NCI-H460 (cell line): ENCODE measurements at regions not wholly inside any gene's neighbourhood (a gene's known extent, or its start where the extent isn't known, plus 50 kb on each side); places are given as distances from the start of the nearest gene placed in this dataset.

Experiments used
- DNase-seq: peaks from one replicate; pipeline ENCODE4 v3.0.0-alpha.2; 2016; ENCODE audit warnings: low read depth; ENCODE audit errors: extremely low read depth

GRCh38 chr20:22732751-22733150 lies 148.4 kb upstream of the FOXA2 start:
- DNase-seq = no peak

- DNase-seq = peak; percentile 40
Observed at GRCh38 chr20:22734946-22735647, 150.7 kb upstream of the FOXA2 start.

GRCh38 chr20:22740829-22741228 lies 156.5 kb upstream of the FOXA2 start:
- DNase-seq = no peak

GRCh38 chr20:22744341-22745193 lies 160.2 kb upstream of the FOXA2 start:
- DNase-seq = no peak

DNA sequence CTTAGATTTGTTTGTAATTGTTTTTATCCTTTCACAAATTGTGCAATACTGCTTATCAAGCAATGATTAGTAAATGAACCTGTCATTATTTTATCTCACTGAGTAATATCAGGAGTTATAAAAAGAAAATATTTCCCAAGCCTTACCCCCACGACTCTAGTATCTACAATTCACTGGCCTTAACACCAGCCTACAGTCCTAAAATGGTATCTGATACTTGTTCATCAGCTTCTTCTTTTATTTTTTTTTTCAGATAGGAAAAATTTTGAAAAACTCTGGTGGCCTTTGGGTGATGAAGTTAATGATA lies 160.8 kb upstream of the FOXA2 start:
- DNase-seq = no peak

GRCh38 chr20:22746957-22747356 lies 162.6 kb upstream of the FOXA2 start:
- no peak for DNase-seq

DNA sequence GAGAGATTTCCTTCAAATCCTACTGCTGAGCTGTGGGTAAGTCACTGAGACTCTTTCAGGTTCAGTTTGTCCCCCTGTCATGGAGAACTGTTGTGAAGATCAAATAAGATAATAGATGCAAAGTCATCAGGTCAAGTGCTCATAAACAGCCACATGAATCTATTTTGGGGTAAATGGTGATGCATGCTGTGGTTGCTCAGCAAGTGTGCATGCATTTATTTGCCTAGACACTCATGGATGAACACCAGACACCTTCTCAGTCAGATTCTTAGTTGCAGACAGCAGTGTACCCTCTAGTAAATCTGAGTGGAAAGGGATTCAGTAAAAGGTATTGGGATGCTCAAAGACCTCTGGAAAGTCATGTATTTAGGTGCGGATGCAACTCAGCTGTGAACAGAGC lies 168.0 kb upstream of the FOXA2 start:
- DNase-seq = no peak

GRCh38 chr20:22757424-22758183 lies 173.2 kb upstream of the FOXA2 start:
- no peak for DNase-seq

GRCh38 chr20:22758815-22759214 lies 174.4 kb upstream of the FOXA2 start:
- DNase-seq = no peak

- DNase-seq = no peak
Observed at GRCh38 chr20:22762576-22763256, 178.3 kb upstream of the FOXA2 start.

DNA sequence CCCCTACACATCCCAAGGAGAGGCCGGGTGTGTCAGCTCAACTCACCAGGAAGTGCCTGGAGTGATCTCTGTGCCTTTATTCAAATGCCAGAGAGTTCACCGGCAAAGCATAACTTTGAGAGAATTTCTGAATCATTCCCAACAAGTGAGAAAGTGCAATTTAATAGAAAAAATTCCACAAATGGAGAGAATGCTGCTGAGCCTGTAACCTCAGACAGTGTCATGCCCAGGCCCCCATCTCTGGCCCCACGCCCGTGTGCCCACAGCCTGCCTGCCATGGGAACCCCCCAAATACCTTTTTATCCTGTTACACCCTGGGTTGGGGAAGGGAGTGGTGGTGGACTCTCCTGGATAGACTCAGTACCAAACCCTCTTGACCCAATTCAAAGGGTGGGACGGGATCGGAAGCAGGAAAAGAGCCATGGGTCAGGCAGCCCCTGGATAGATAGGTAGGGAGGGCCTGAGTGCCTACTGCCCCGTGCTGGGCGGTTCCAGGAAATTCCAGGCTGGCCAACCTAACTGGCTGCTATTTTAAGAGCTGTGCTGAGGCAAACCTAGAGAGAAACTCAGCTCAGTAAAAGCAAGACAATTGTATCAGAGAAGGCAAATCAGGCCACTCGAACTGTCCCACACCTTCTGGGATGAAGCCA lies 179.0 kb upstream of the FOXA2 start:
- DNase-seq = no peak

- no peak for DNase-seq
Observed at GRCh38 chr20:22768266-22769178, 184.2 kb upstream of the FOXA2 start.

GRCh38 chr20:22770241-22770800 lies 185.9 kb upstream of the FOXA2 start:
- no peak for DNase-seq

DNA sequence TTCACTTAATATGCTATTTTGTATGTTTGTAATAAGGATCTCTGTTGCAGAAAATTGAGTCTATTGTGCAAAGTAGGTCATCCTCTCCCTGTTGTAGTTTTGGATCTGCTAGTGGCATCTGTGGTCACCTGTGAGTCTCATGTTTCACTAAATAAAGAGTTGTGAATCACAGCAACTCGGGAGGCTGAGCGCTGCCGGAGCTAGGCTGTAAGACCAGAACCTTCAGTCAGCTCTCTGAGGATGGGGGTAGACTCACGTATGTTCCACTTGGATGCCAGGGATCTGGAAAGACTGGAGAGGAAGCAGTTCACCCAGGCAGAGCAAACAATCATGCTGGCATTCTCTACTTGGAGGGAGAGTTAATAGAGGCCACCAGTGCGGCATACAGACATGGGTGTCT lies 187.3 kb upstream of the FOXA2 start:
- DNase-seq = no peak

DNA sequence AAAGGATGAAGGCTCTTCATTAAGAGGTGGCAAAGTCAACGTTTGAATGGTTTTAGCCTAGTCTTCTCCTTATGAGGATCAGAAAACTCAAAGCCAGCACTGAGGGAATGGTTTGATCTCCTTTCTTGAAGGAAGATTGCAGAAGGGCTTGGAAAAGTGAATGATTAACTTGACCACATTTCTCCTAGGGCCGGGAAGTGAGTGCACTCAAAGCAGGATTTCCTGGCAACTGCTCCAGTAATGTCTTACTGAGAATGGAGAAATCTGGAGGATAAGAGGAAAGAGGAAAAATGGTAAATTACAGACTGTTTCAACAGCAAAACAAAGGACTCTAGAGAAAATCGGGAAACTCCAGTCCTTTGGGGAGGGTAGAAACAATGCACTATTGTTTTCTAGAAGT lies 189.0 kb upstream of the FOXA2 start:
- DNase-seq = no peak

DNA sequence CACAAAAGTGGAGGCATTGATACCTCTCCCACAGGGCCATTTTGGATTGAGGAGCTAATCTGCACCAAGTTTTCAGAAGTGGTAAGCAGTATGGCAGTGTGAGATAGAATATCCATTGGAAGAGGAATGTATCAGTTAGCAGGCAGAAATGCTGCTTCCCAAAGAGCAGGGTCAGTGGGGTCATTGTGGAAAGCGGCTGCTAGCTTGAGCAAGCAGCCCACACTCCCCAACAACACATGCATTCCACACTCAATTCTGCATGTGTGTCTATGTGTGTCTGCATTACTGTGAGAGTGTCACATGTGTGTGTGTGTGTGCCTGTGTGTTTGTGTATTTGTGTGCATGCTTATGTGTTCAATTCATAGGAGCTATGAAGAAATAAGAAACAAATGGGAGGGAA lies 190.9 kb upstream of the FOXA2 start:
- no peak for DNase-seq

DNA sequence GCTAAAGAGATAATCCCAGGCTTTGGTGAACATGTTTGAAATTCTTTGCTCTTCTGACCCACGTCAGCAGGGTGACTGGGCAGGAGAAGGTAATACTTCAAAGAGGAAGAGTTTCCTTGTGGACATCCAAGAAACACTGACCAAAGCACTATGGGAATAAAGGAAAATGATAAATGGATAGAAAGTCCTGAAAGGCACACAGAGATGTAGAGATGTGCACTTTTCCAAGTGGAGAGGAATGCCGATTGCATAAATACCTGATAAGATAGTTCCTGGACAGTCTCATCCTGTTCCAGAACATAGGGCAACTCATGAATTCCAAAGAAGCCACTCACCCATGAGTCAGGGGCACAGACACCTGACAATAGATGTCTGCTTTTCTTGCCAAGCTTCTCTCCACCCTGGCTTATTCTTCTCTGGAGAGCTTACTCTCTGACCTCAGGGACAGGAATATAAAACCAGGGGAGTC lies 191.3 kb upstream of the FOXA2 start:
- no peak for DNase-seq

GRCh38 chr20:22776369-22776768 lies 192.0 kb upstream of the FOXA2 start:
- DNase-seq = no peak

- DNase-seq = no peak
Observed at GRCh38 chr20:22779878-22780277, 195.5 kb upstream of the FOXA2 start.
